ENCODE measurements at regions not wholly inside any gene's neighbourhood (a gene's known extent, or its start where the extent isn't known, plus 50 kb on each side); places are given as distances from the start of the nearest gene placed in this dataset.

Small RNA genes lying in the stretch of these regions (small RNA-seq; reads per million reads assigned to genes)
- gene AL049861.1 (0 reads per million in 4 donors), gene RF02271 (0 reads per million in 4 donors), gene RN7SL583P (0 reads per million in 4 donors), gene RNA5SP52 (0 reads per million in 4 donors)
